Endodermal cell (in vitro differentiated cells): ENCODE measurements at regions not wholly inside any gene's neighbourhood (a gene's known extent, or its start where the extent isn't known, plus 50 kb on each side); places are given as distances from the start of the nearest gene placed in this dataset.
"Not testable (repeated sequence)": the region's sequence is repeated elsewhere in the genome, so short reads cannot be mapped to it uniquely, and the experiment has no call there.

Experiments
- DNase-seq: peaks from one replicate; pipeline ENCODE4 v3.0.0-alpha.2; 2017
- H3K27ac ChIP-seq: 2 replicates; pipeline ENCODE4 v1.5.1; 2013; ENCODE audit warnings: mild to moderate bottlenecking, low read depth, low read length, moderate library complexity
- H3K27me3 ChIP-seq: 2 replicates; pipeline ENCODE4 v1.6.1; 2013; ENCODE audit warnings: mild to moderate bottlenecking, low read length, moderate library complexity; ENCODE audit not compliant: insufficient read depth, control insufficient read depth, poor library complexity, severe bottlenecking
- H3K36me3 ChIP-seq: 2 replicates; pipeline ENCODE4 v1.7.0; 2013; ENCODE audit warnings: mild to moderate bottlenecking, low read length, moderate library complexity; ENCODE audit not compliant: control insufficient read depth, insufficient read depth
- H3K4me1 ChIP-seq: one replicate; pipeline ENCODE4 v1.7.0; 2013; ENCODE audit warnings: low read length; ENCODE audit not compliant: control insufficient read depth, insufficient read depth
- H3K4me3 ChIP-seq: 2 replicates; pipeline ENCODE4 v1.5.1; 2013; ENCODE audit warnings: mild to moderate bottlenecking, low read length, moderate library complexity
- H3K9ac ChIP-seq: 2 replicates; pipeline ENCODE4 v1.6.1; 2013; ENCODE audit warnings: mild to moderate bottlenecking, low read length, moderate library complexity; ENCODE audit not compliant: poor library complexity, severe bottlenecking; ENCODE audit errors: extremely low read depth
- H3K9me3 ChIP-seq: 2 replicates; pipeline ENCODE4 v1.6.1; 2013; ENCODE audit warnings: mild to moderate bottlenecking, low read length, moderate library complexity; ENCODE audit not compliant: control insufficient read depth
- H3K27ac Mint-ChIP-seq: 2 replicates; pipeline ENCODE4 v1.8.0; 2020; ENCODE audit warnings: mixed read lengths
- H3K27me3 Mint-ChIP-seq: 2 replicates; pipeline ENCODE4 v1.8.0; 2021; ENCODE audit warnings: mild to moderate bottlenecking, mixed read lengths; ENCODE audit not compliant: insufficient read depth
- H3K36me3 Mint-ChIP-seq: 2 replicates; pipeline ENCODE4 v1.8.0; 2020; ENCODE audit warnings: low read depth, mixed read lengths
- H3K4me1 Mint-ChIP-seq: 2 replicates; pipeline ENCODE4 v1.8.0; 2020; ENCODE audit warnings: mixed read lengths
- H3K4me3 Mint-ChIP-seq: 2 replicates; pipeline ENCODE4 v1.8.0; 2020; ENCODE audit warnings: mild to moderate bottlenecking, moderate library complexity, mixed read lengths
- H3K9me3 Mint-ChIP-seq: 2 replicates; pipeline ENCODE4 v1.8.0; 2020; ENCODE audit warnings: mild to moderate bottlenecking, mixed read lengths
- CTCF ChIP-seq: fragments of 200-600 bp; sonication (generic); conservative IDR thresholded peaks from 2 replicates; pipeline ENCODE4 v1.5.0; 2021; ENCODE audit warnings: antibody characterized with exemption, mild to moderate bottlenecking
- WGBS, 2 experiments: methylation state at CpG; one replicate each; pipeline versions ENCODE4 v1.1.5 to v1.1.7; 2013; ENCODE audit warnings: missing lambda C conversion rate in 2 of 2, mixed read lengths in 1 of 2; ENCODE audit not compliant: insufficient coverage in 1 of 2, insufficient read length in 1 of 2; 5-methylcytosine and 5-hydroxymethylcytosine counted together

DNA sequence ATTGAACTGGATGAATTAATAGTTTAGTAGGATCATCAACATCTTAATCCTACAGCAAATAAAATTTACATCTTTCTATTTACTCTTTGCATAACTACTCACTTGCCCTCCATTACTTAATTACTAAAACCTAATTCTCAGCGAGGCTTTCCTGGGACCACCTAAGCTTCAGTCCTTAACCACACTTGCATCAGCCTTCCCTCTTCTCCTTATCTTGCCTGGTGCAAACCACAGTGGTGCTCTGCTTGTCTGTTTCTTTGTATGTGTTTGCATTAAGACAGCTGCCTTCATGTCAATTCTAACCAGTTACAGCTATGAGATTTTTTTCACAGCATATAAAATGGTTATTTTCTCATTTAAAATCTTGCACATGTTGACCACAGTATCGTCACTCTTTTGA, 72.6 kb upstream of the ZNF92 start:
- Histone ChIP-seq H3K9ac (no peak overlapping the region), H3K36me3 (peaks cover 5% of the 10 kb centered on the region), H3K4me3 (no peak overlapping the region), H3K27ac (no peak overlapping the region), H3K27me3 (no peaks in the 10 kb centered on the region), H3K9me3 (no peaks in the 10 kb centered on the region), H3K4me1 (peaks cover 7% of the 10 kb centered on the region)
- H3K27me3 Mint-ChIP-seq: no peaks in the 10 kb centered on the region
- peaks cover 8% of the 10 kb centered on the region for H3K4me1 Mint-ChIP-seq
- H3K36me3 Mint-ChIP-seq: no peaks in the 10 kb centered on the region
- WGBS, 2 experiments: 0% methylated on average over 1 of the region's 2 CpGs
- no peak for DNase-seq
- no peak overlapping the region for H3K27ac Mint-ChIP-seq
- peaks cover 5% of the 10 kb centered on the region for H3K9me3 Mint-ChIP-seq
- no peak overlapping the region for H3K4me3 Mint-ChIP-seq
- no peak for TF ChIP-seq CTCF

DNA sequence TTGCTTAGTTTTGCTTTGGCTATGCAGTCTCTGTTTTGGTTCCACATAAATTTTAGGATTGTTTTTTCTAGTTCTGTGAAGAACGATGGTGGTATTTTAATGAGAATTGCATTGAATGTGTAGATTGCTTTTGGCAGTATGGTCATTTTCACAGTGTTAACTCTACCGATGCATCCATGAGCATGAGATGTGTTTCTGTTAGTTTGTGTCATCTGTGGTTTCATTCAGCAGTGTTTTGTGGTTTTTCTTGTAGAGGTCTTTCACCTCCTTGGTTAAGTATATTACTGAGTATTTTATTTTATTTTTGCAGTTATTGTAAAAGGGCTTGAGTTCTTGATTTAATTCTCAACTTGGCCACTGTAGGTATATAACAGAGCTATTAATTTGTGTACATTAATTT, 78.2 kb upstream of the ZNF92 start:
- H3K4me1 ChIP-seq: no peaks in the 10 kb centered on the region
- H3K9me3 ChIP-seq: no peaks in the 10 kb centered on the region
- H3K27ac Mint-ChIP-seq: no peak overlapping the region
- no peaks in the 10 kb centered on the region for H3K27me3 ChIP-seq
- H3K4me3 ChIP-seq: no peak overlapping the region
- no peak overlapping the region for H3K4me3 Mint-ChIP-seq
- DNase-seq: no peak
- H3K27ac ChIP-seq: no peak overlapping the region
- H3K36me3 ChIP-seq: peaks cover 12% of the 10 kb centered on the region
- 89 to 93% methylated on average over 1 to 2 of the region's 2 CpGs for WGBS, 2 experiments
- H3K9ac ChIP-seq: no peak overlapping the region
- peaks cover 5% of the 10 kb centered on the region for H3K9me3 Mint-ChIP-seq
- H3K36me3 Mint-ChIP-seq: peaks cover 3% of the 10 kb centered on the region
- H3K4me1 Mint-ChIP-seq: no peaks in the 10 kb centered on the region
- no peak for TF ChIP-seq CTCF
- no peaks in the 10 kb centered on the region for H3K27me3 Mint-ChIP-seq

GRCh38 chr7:65290340-65290739, 83.3 kb upstream of the ZNF92 start:
- not testable (repeated sequence) for H3K4me3 ChIP-seq, H3K27ac ChIP-seq, H3K4me1 Mint-ChIP-seq, DNase-seq, H3K9me3 ChIP-seq, H3K27ac Mint-ChIP-seq, H3K4me1 ChIP-seq, H3K27me3 Mint-ChIP-seq, H3K9me3 Mint-ChIP-seq, H3K9ac ChIP-seq, H3K36me3 Mint-ChIP-seq, H3K27me3 ChIP-seq, H3K4me3 Mint-ChIP-seq
- H3K36me3 ChIP-seq: peaks cover 12% of the 10 kb centered on the region
- 84 to 96% methylated on average over 8 to 9 of the region's 9 CpGs for WGBS, 2 experiments

DNA sequence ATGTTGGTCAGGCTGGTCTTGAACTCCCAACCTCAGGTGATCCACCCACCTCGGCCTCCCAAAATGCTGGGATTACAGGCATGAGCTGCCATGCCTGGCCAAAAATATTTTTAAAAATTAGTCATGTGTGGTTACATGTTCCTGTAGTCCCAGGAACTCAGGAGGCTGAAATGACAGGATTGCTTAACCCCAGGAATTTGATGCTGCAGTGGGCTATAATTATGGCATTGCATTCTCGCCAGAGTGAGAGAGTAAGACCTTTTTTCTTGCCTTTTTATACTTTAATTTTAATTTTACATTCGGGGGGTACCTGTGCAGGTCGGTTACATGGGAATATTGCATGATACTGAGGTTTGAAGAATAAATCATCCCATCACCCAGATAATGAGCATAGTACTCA, 86.6 kb upstream of the ZNF92 start:
- no peak overlapping the region for H3K4me3 Mint-ChIP-seq
- H3K9me3 ChIP-seq: no peaks in the 10 kb centered on the region

More for the DNA sequence above, 86.6 kb upstream of the ZNF92 start:
- Histone ChIP-seq H3K36me3 (peaks cover 7% of the 10 kb centered on the region), H3K4me1 (no peaks in the 10 kb centered on the region), H3K27me3 (no peaks in the 10 kb centered on the region), H3K4me3 (no peak overlapping the region), H3K27ac (no peak overlapping the region), H3K9ac (no peak overlapping the region)
- 86 to 89% methylated on average over 1 to 3 of the region's 4 CpGs for WGBS, 2 experiments
- Mint-ChIP-seq H3K36me3 (peaks cover 3% of the 10 kb centered on the region), H3K27me3 (no peaks in the 10 kb centered on the region), H3K27ac (no peak overlapping the region), H3K9me3 (peaks cover under 1% of the 10 kb centered on the region), H3K4me1 (no peaks in the 10 kb centered on the region)
- DNase-seq: no peak
- TF ChIP-seq CTCF: no peak
